Urinary bladder (tissue), 4 donors: ENCODE measurements at regions not wholly inside any gene's neighbourhood (a gene's known extent, or its start where the extent isn't known, plus 50 kb on each side); places are given as distances from the start of the nearest gene placed in this dataset. TPM values are rescaled to one million over a fixed set of nuclear protein-coding genes. Genes with fewer than 3 reads are reported as not detected.

ENCODE experiments used
- DNase-seq: peaks from one replicate; pipeline ENCODE4 v3.0.0-alpha.2; 2015; ENCODE audit errors: extremely low spot score
- H3K27ac ChIP-seq: one replicate; pipeline ENCODE4 v1.5.1; 2013; ENCODE audit warnings: low read depth, mild to moderate bottlenecking, moderate library complexity
- H3K36me3 ChIP-seq: one replicate; pipeline ENCODE4 v1.6.1; 2013; ENCODE audit warnings: mild to moderate bottlenecking, moderate library complexity; ENCODE audit not compliant: insufficient read depth
- H3K4me1 ChIP-seq: one replicate; pipeline ENCODE4 v1.6.1; 2013; ENCODE audit warnings: mild to moderate bottlenecking, moderate library complexity; ENCODE audit not compliant: insufficient read depth
- H3K4me3 ChIP-seq: one replicate; pipeline ENCODE4 v1.5.1; 2013; ENCODE audit warnings: low read depth, low read length
- WGBS: extraction: QIAGEN DNeasy Blood & Tissue Kit; methylation state at CpG from one replicate; pipeline ENCODE4 v1.1.7; 2013; 5-methylcytosine and 5-hydroxymethylcytosine counted together
- small RNA-seq: library from RNA; depleted of rRNA; stranded (forward); fragments of <200 nt; gene quantifications from one replicate; pipeline ENCODE3, GENCODE V24; 2014
- donor health status: healthy with polysubstance abuse.
- donor health status: healthy.

DNA sequence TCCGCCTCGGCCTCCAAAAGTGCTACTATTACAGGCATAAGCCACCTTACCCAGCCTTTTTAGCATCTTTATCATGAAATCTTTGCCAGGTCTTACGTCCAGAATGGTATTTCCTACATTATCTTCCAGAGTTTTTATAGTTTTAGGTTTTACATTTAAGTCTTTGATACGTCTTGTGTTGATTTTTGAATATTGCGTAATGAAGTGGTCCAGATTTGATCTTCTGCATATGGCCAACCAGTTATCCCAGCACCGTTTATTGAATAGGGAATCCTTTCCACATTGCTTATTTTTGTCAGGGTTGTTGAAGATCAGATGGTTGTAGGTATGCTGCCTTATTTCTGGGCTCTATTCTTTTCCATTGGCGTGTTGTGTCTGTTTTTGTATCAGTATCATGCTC, 349.6 kb downstream of the KCTD8 start:
- no peaks in the 10 kb centered on the region for H3K36me3 ChIP-seq
- H3K27ac ChIP-seq = no peak overlapping the region
- no peaks in the 10 kb centered on the region for H3K4me1 ChIP-seq
- 72% methylated on average over 7 of the region's 7 CpGs for WGBS
- DNase-seq = no peak
- no peak overlapping the region for H3K4me3 ChIP-seq

DNA sequence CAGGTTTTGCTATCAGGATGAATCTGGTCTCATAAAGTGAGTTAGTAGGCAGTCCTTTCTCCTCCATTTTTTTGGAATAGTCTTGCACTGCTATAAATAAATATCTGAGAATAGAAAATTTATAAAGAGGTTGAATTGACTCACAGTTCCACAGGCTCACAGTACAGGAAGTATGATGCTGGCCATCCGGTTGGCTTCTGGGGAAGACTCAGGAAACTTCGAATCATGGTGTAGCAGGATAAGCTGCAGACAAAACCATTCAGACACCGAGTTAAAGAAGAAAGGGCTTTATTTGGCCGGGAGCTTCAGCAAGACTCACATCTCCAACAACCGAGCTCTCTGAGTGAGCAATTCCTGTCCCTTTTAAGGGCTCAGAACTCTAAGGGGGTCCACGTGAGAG, 348.2 kb downstream of the KCTD8 start:
- Histone ChIP-seq H3K27ac (no peak overlapping the region), H3K4me1 (no peaks in the 10 kb centered on the region), H3K4me3 (no peak overlapping the region), H3K36me3 (no peaks in the 10 kb centered on the region)
- no peak for DNase-seq
- 78% methylated on average over 6 of the region's 6 CpGs for WGBS

DNA sequence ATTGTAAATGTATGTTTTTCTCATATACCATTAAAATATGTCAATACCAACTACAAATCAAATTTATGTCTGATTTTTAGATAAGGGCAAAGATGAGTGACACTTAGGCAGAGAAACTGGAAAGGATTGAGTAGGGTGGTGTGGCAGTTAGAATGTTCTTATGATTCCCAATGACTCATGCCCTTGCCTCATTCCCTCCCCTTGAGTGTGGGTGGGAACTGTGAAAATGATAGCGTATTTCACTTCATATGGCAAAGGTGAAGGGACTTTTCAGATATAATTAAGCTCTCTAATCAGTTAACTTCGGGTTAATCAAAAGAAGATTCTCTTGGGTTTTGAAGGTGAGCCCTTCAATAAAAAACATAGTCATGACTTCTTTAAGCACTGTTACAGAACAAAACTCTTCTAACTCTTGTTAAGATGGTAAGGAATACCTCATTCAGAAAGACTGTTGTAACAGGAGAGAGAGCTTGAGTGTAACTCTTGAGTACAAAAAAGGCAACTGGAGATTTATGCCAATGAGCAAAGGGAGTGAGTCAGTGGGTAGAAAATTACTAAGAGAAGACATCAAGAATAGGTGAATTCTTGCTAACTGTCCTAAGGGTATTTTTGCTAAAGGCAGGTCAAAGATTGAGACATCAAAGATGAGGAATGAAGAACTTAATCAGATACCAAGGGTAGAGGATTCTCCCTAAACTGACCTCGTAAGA, 329.5 kb downstream of the KCTD8 start:
- 73% methylated on average over 3 of the region's 3 CpGs for WGBS
- no peaks in the 10 kb centered on the region for H3K36me3 ChIP-seq
- no peak overlapping the region for H3K4me3 ChIP-seq
- H3K27ac ChIP-seq = no peak overlapping the region
- no peaks in the 10 kb centered on the region for H3K4me1 ChIP-seq
- no peak for DNase-seq

DNA sequence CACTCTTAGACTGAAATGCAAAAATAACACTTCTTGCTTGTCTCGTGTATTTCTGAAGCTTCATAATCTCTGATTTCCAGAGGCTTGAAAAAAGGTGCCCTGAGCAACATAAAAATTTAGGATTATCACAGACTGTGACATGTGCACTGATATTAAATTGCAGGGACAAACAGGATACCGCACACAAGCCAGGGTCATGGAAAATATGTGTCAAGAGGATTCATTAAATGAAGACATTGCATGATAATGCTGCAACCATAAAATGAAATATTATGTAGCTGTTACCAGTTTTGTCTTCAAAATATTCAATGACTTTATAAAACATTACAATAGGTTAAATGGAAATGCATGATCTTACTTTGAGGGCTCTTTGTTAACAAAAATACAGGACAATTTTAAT, 328.0 kb downstream of the KCTD8 start:
- DNase-seq = no peak
- Histone ChIP-seq H3K4me1 (no peaks in the 10 kb centered on the region), H3K36me3 (no peaks in the 10 kb centered on the region), H3K27ac (no peak overlapping the region), H3K4me3 (no peak overlapping the region)
- WGBS = 72% methylated on average over 2 of the region's 2 CpGs

DNA sequence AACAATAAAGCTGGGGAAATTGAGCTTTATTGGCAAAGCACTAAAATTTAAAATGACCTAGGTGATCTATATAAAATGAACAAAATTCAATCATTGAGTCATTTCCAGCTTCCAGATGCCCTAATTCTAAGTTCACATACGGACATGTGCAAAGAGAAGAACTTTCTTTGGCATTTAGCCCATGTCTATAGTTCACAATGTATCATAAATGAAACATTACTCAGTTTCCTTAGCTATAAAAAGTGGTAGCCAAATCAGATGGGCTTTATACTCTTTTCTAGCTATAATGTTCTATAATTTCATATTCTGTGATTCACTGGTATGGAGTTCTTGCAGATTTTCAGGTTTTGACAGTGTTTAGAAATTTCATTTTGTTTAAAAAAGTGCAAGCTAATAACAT, 327.4 kb downstream of the KCTD8 start:
- Histone ChIP-seq H3K36me3 (no peaks in the 10 kb centered on the region), H3K4me3 (no peak overlapping the region), H3K4me1 (no peaks in the 10 kb centered on the region), H3K27ac (no peak overlapping the region)
- 40% methylated on average over 1 of the region's 1 CpG for WGBS
- no peak for DNase-seq

Small RNA genes in the stretch of these regions (small RNA-seq; reads per million reads assigned to genes)
- gene AC098590.2 = not detected
- not detected for gene RN7SL193P
